PC-9 (cell line): ENCODE measurements at regions not wholly inside any gene's neighbourhood (a gene's known extent, or its start where the extent isn't known, plus 50 kb on each side); places are given as distances from the start of the nearest gene placed in this dataset.
"Not testable (repeated sequence)": the region's sequence is repeated elsewhere in the genome, so short reads cannot be mapped to it uniquely, and the experiment has no call there.

Experiments
- BruUV-seq: library from RNA; stranded (reverse); fragments of 400-500 nt; replicated peaks from 2 replicates; lab custom pipeline; 2021; lab: Mats Ljungman, UMichigan
- CTCF ChIA-PET: fragments of 300-600 bp; sonication (Branson Sonifier 250); formaldehyde crosslinking; loops from one replicate; lab custom pipeline; 2022; ENCODE audit warnings: antibody characterized with exemption; lab: Charles Lee
- POLR2A ChIA-PET: fragments of 300-600 bp; sonication (Branson Sonifier 250); formaldehyde crosslinking; loops from one replicate; lab custom pipeline; 2022; ENCODE audit warnings: antibody characterized with exemption; ENCODE audit not compliant: unreplicated experiment; lab: Charles Lee
- DNase-seq, 2 experiments: peaks; one replicate each; pipeline versions ENCODE4 v3.0.0 to v3.0.0-alpha.2; 2015 to 2022; ENCODE audit warnings: mixed read lengths in 1 of 2
- H2AFZ ChIP-seq: fragments of 200-600 bp; sonication (generic); 2 replicates; pipeline ENCODE4 v1.8.1; 2017; ENCODE audit warnings: antibody characterized with exemption
- H3F3A ChIP-seq: fragments of 200-600 bp; sonication (generic); 2 replicates; pipeline ENCODE4 v1.8.1; 2017; ENCODE audit warnings: antibody characterized with exemption, mild to moderate bottlenecking, low read depth; ENCODE audit not compliant: insufficient read depth
- H3K27ac ChIP-seq: fragments of 200-600 bp; sonication (generic); 2 replicates; pipeline ENCODE4 v1.6.1; 2016; ENCODE audit warnings: mixed run types
- H3K27me3 ChIP-seq: fragments of 200-600 bp; sonication (generic); 2 replicates; pipeline ENCODE4 v1.6.1; 2016; ENCODE audit warnings: low read depth, mixed run types; ENCODE audit not compliant: insufficient read depth
- H3K36me3 ChIP-seq: fragments of 200-600 bp; sonication (generic); 2 replicates; pipeline ENCODE4 v1.6.1; 2016; ENCODE audit warnings: low read depth, mixed run types
- H3K4me1 ChIP-seq: fragments of 200-600 bp; sonication (generic); replicated peaks from 2 replicates; pipeline ENCODE4 v1.6.1; 2016; ENCODE audit warnings: mixed run types; ENCODE audit not compliant: insufficient read depth
- H3K4me2 ChIP-seq: fragments of 200-600 bp; sonication (generic); 2 replicates; pipeline ENCODE4 v1.6.1; 2017; ENCODE audit warnings: mixed run types
- H3K4me3 ChIP-seq: fragments of 200-600 bp; sonication (generic); 2 replicates; pipeline ENCODE4 v1.6.1; 2016; ENCODE audit warnings: mixed run types
- H3K79me2 ChIP-seq: fragments of 200-600 bp; sonication (generic); 2 replicates; pipeline ENCODE4 v1.6.1; 2017; ENCODE audit warnings: low read depth, mixed run types
- H3K9me2 ChIP-seq: fragments of 200-600 bp; sonication (generic); 2 replicates; pipeline ENCODE4 v1.8.1; 2017; ENCODE audit warnings: mild to moderate bottlenecking; ENCODE audit not compliant: insufficient read depth
- H3K9me3 ChIP-seq: fragments of 200-600 bp; sonication (generic); 2 replicates; pipeline ENCODE4 v1.8.1; 2016; ENCODE audit warnings: low read depth; ENCODE audit not compliant: insufficient read depth
- H4K20me1 ChIP-seq: fragments of 200-600 bp; sonication (generic); 2 replicates; pipeline ENCODE4 v1.8.1; 2017; ENCODE audit not compliant: insufficient read depth
- EZH2 ChIP-seq: fragments of 200-600 bp; sonication (generic); IDR thresholded peaks from 2 replicates; pipeline ENCODE4 v1.8.0; 2017; ENCODE audit warnings: antibody characterized with exemption, low read depth
- intact Hi-C: fragments of 100-400 bp; cut with micrococcal nuclease; formaldehyde crosslinking; loops from one replicate; pipeline ENCODE4 v1.10.0; 2022; ENCODE audit not compliant: unreplicated experiment
- TF ChIP-seq, protein P1 (sequence below): fragments of 200-600 bp; sonication (generic); conservative IDR thresholded peaks from 2 replicates; pipeline ENCODE4 v1.6.1; 2017; ENCODE audit warnings: mixed run types, antibody characterized with exemption, mild to moderate bottlenecking, moderate library complexity

DNA sequence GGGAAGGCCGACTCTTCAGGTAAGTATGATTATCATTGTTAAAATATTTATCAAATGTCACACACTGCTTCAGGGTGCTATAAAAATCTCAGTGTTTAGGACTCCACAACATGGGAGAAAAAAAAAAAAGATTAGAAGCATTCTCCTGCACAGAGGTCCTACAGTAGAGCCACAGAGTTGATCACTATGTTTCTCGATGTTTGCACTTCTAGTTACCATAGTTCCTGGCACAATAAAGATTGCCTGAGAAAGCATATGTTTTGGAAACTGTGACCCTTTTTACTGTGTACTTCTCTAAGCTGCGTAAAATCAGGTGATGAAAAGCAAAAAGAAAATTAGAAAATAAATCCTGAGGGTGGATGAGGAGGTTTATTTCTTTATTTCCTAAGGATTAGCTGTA lies 269.9 kb upstream of the SYNCRIP start:
- Histone ChIP-seq H3F3A (no peaks in the 10 kb centered on the region), H3K27ac (no peak overlapping the region), H4K20me1 (no peaks in the 10 kb centered on the region), H3K9me3 (no peaks in the 10 kb centered on the region), H2AFZ (no peak overlapping the region), H3K9me2 (no peaks in the 10 kb centered on the region), H3K4me1 (no peaks in the 10 kb centered on the region), H3K36me3 (no peaks in the 10 kb centered on the region), H3K27me3 (no peaks in the 10 kb centered on the region), H3K4me2 (no peak overlapping the region), H3K4me3 (no peak overlapping the region), H3K79me2 (no peaks in the 10 kb centered on the region)
- ChIA-PET POLR2A (no interaction called here), CTCF (no interaction called here)
- intact Hi-C loops = no loop called here
- no TSS peak for BruUV-seq
- TF ChIP-seq, protein P1, sequence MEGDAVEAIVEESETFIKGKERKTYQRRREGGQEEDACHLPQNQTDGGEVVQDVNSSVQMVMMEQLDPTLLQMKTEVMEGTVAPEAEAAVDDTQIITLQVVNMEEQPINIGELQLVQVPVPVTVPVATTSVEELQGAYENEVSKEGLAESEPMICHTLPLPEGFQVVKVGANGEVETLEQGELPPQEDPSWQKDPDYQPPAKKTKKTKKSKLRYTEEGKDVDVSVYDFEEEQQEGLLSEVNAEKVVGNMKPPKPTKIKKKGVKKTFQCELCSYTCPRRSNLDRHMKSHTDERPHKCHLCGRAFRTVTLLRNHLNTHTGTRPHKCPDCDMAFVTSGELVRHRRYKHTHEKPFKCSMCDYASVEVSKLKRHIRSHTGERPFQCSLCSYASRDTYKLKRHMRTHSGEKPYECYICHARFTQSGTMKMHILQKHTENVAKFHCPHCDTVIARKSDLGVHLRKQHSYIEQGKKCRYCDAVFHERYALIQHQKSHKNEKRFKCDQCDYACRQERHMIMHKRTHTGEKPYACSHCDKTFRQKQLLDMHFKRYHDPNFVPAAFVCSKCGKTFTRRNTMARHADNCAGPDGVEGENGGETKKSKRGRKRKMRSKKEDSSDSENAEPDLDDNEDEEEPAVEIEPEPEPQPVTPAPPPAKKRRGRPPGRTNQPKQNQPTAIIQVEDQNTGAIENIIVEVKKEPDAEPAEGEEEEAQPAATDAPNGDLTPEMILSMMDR = no peak
- no peak for TF ChIP-seq EZH2
- DNase-seq = no peak

DNA sequence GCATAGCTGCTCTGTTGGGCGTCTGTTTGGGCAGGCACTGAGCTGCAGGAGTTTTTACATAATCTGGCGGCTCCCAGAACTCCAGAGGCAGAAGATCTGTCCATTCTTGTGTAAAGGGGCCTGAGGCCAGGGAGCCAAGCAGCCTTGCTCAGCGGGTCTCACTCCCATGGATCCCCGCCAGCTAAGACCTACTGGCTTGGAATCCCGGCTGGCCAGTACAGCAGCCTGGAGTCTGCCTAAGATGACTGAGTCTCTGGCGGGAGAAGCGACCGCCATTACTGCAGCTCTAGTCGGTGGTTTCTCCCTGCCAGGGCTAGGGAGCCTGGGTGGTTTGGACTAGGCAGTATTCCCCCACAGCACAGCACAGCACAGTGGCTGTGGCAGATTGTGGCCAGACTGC lies 268.4 kb upstream of the SYNCRIP start:
- Histone ChIP-seq H3K9me2 (no peaks in the 10 kb centered on the region), H3K36me3 (no peaks in the 10 kb centered on the region), H3K27ac (no peak overlapping the region), H4K20me1 (no peaks in the 10 kb centered on the region), H3K79me2 (no peaks in the 10 kb centered on the region), H3K4me3 (no peak overlapping the region), H2AFZ (no peak overlapping the region), H3K4me2 (no peak overlapping the region), H3K4me1 (no peaks in the 10 kb centered on the region), H3K27me3 (no peaks in the 10 kb centered on the region), H3F3A (no peaks in the 10 kb centered on the region), H3K9me3 (no peaks in the 10 kb centered on the region)
- ChIA-PET CTCF (no interaction called here), POLR2A (no interaction called here)
- no peak for TF ChIP-seq EZH2
- TF ChIP-seq, protein P1 = no peak
- no peak for DNase-seq
- no TSS peak for BruUV-seq
- intact Hi-C loops = no loop called here

DNA sequence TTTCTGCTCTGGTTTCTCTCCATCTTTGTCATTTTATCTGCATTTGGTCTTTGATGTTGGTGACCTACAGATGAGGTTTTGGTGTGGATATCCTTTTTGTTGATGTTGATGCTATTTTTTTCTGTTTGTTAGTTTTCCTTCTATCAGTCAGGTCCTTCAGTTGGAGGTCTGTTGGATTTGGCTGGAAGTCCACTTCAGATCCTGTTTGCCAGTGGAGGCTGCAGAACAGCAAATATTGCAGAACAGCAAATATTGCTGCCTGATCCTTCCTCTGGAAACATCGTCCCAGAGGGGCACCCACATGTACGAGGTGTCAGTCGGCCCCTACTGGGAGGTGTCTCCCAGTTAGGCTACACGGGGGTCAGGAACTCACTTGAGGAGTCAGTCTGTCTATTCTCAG lies 265.4 kb upstream of the SYNCRIP start:
- H3F3A ChIP-seq, H2AFZ ChIP-seq, POLR2A ChIA-PET, CTCF ChIA-PET, H3K9me2 ChIP-seq, H3K4me1 ChIP-seq, H4K20me1 ChIP-seq, BruUV-seq, H3K36me3 ChIP-seq, H3K27me3 ChIP-seq, H3K4me3 ChIP-seq, H3K4me2 ChIP-seq, H3K27ac ChIP-seq, DNase-seq, intact Hi-C loops, H3K79me2 ChIP-seq, H3K9me3 ChIP-seq: not testable (repeated sequence)

DNA sequence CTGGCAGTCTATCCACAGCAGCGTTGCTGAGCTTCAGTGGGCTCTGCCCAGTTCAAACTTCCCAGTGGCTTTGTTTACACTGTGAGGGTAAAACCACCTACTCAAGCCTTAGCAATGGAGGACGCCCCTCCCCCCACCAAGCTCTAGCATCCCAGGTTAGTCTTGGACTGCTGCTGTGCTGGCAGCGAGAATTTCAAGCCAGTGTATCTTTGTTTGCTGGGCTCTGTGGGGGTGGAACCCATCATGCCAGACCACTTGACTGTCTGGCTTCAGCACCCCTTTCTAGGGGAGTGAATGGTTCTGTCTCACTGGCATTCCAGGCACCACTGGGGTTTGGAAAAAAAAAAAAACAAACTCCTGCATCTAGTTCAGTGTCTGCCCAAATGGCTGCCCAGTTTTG lies 249.7 kb upstream of the SYNCRIP start:
- TF ChIP-seq, protein P1 = no peak
- no peak for TF ChIP-seq EZH2
- Histone ChIP-seq H3F3A (no peaks in the 10 kb centered on the region), H3K36me3 (no peaks in the 10 kb centered on the region), H3K27ac (no peak overlapping the region), H4K20me1 (no peaks in the 10 kb centered on the region), H3K9me3 (no peaks in the 10 kb centered on the region), H3K4me2 (no peak overlapping the region), H3K9me2 (no peaks in the 10 kb centered on the region), H2AFZ (no peak overlapping the region), H3K4me3 (no peak overlapping the region), H3K4me1 (no peaks in the 10 kb centered on the region), H3K79me2 (no peaks in the 10 kb centered on the region), H3K27me3 (no peaks in the 10 kb centered on the region)
- CTCF ChIA-PET = no interaction called here
- DNase-seq = no peak
- POLR2A ChIA-PET = no interaction called here
- intact Hi-C loops = no loop called here
- BruUV-seq = no TSS peak
